HUES48 (cell line): ENCODE measurements at regions not wholly inside any gene's neighbourhood (a gene's known extent, or its start where the extent isn't known, plus 50 kb on each side); places are given as distances from the start of the nearest gene placed in this dataset.
"Not testable (repeated sequence)": the region's sequence is repeated elsewhere in the genome, so short reads cannot be mapped to it uniquely, and the experiment has no call there.

Experiments used
- H3K27ac ChIP-seq: one replicate; pipeline ENCODE4 v1.7.0; 2013; ENCODE audit warnings: low read depth, low read length, inconsistent platforms
- H3K27me3 ChIP-seq: 2 replicates; pipeline ENCODE4 v1.6.1; 2013; ENCODE audit warnings: mild to moderate bottlenecking, low read length; ENCODE audit not compliant: control insufficient read depth, insufficient read depth
- H3K36me3 ChIP-seq: 2 replicates; pipeline ENCODE4 v1.6.1; 2013; ENCODE audit warnings: low read length; ENCODE audit not compliant: control insufficient read depth, insufficient read depth
- H3K4me1 ChIP-seq: 2 replicates; pipeline ENCODE4 v1.6.1; 2013; ENCODE audit warnings: mild to moderate bottlenecking, low read length; ENCODE audit not compliant: control insufficient read depth, insufficient read depth
- H3K4me3 ChIP-seq: 2 replicates; pipeline ENCODE4 v1.5.1; 2013; ENCODE audit warnings: mild to moderate bottlenecking, low read depth, low read length
- H3K9ac ChIP-seq: 2 replicates; pipeline ENCODE4 v1.6.1; 2013; ENCODE audit warnings: mild to moderate bottlenecking, low read depth, low read length, moderate library complexity
- H3K9me3 ChIP-seq: 2 replicates; pipeline ENCODE4 v1.6.1; 2013; ENCODE audit warnings: low read length; ENCODE audit not compliant: control insufficient read depth, insufficient read depth

- not testable (repeated sequence) for H3K9me3 ChIP-seq, H3K4me1 ChIP-seq, H3K36me3 ChIP-seq, H3K9ac ChIP-seq, H3K27me3 ChIP-seq, H3K27ac ChIP-seq
- peak overlapping the region; percentile 65 for H3K4me3 ChIP-seq
Measured at GRCh38 chr1:148049115-148049496, 103.0 kb downstream of the NBPF11 start.

- H3K4me1 ChIP-seq, H3K9me3 ChIP-seq, H3K36me3 ChIP-seq, H3K27me3 ChIP-seq, H3K9ac ChIP-seq, H3K27ac ChIP-seq: not testable (repeated sequence)
- H3K4me3 ChIP-seq: peak overlapping the region; percentile 65
Measured at GRCh38 chr1:148048423-148049114, 103.5 kb downstream of the NBPF11 start.

DNA sequence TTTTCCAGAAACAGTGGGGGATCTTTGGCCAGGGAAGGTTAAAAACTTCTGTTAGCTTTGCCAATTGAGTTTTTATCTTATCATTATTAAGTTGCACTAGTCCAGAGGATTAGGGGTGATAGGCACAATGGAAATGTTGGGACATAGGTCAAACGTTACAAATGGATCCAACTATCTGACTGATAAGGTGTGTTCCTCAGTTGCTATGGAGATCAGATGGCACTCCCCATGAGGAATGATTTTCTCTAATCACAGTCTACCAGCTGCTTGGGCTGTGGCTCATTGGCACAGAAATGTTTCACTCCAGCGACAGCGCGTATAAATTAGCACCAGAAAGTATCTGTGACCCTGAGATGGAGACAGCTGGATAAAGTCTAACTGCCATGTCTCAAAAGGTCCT is 106.2 kb downstream of the NBPF11 start:
- not testable (repeated sequence) for H3K27ac ChIP-seq, H3K9me3 ChIP-seq, H3K9ac ChIP-seq, H3K4me1 ChIP-seq, H3K36me3 ChIP-seq, H3K27me3 ChIP-seq, H3K4me3 ChIP-seq

GRCh38 chr1:148044495-148044894 is 107.6 kb downstream of the NBPF11 start:
- not testable (repeated sequence) for H3K9me3 ChIP-seq, H3K4me3 ChIP-seq, H3K36me3 ChIP-seq, H3K27ac ChIP-seq, H3K27me3 ChIP-seq, H3K4me1 ChIP-seq, H3K9ac ChIP-seq
